ENCODE measurements at regions not wholly inside any gene's neighbourhood (a gene's known extent, or its start where the extent isn't known, plus 50 kb on each side); places are given as distances from the start of the nearest gene placed in this dataset.

GRCh38 chr9:118561051-118561450 lies 808.2 kb downstream of the BRINP1 start:
- no peaks in the 10 kb centered on the region for H3K27me3 ChIP-seq (ENCODE audit: control insufficient read depth, insufficient read depth, low read length, poor library complexity, severe bottlenecking)
- H3K4me1 ChIP-seq (ENCODE audit: control insufficient read depth, insufficient read depth, low read length): peaks cover 3% of the 10 kb centered on the region
- Mint-ChIP-seq H3K4me3 (no peak overlapping the region), H3K27me3 (ENCODE audit: insufficient read depth) (no peaks in the 10 kb centered on the region), H3K4me1 (peaks cover 2% of the 10 kb centered on the region), H3K27ac (no peak overlapping the region), H3K36me3 (ENCODE audit: low read depth) (no peaks in the 10 kb centered on the region), H3K9me3 (peaks cover 1% of the 10 kb centered on the region)
- WGBS, 2 experiments (ENCODE audit: insufficient coverage in 1 of 2, insufficient read length in 1 of 2): 88 to 93% methylated on average over 2 of the region's 3 CpGs
- H3K4me3 ChIP-seq (ENCODE audit: low read length): no peak overlapping the region
- TF ChIP-seq CTCF (conservative IDR thresholded peaks at IDR 0.05): no peak
- DNase-seq: no peak
- no peaks in the 10 kb centered on the region for H3K36me3 ChIP-seq (ENCODE audit: control insufficient read depth, insufficient read depth, low read length)
- no peak overlapping the region for H3K9ac ChIP-seq (ENCODE audit: extremely low read depth, low read length, poor library complexity, severe bottlenecking)
- no peak overlapping the region for H3K27ac ChIP-seq (ENCODE audit: low read depth, low read length)
- no peaks in the 10 kb centered on the region for H3K9me3 ChIP-seq (ENCODE audit: control insufficient read depth, low read length)

- no peaks in the 10 kb centered on the region for H3K36me3 Mint-ChIP-seq (ENCODE audit: low read depth)
- no peak overlapping the region for H3K4me3 ChIP-seq (ENCODE audit: low read length)
- H3K27ac Mint-ChIP-seq: no peak overlapping the region
- no peak overlapping the region for H3K4me3 Mint-ChIP-seq
- H3K4me1 ChIP-seq (ENCODE audit: control insufficient read depth, insufficient read depth, low read length): peaks cover 3% of the 10 kb centered on the region
- H3K36me3 ChIP-seq (ENCODE audit: control insufficient read depth, insufficient read depth, low read length): no peaks in the 10 kb centered on the region
- no peak overlapping the region for H3K27ac ChIP-seq (ENCODE audit: low read depth, low read length)
- H3K9me3 Mint-ChIP-seq: no peaks in the 10 kb centered on the region
- H3K9ac ChIP-seq (ENCODE audit: extremely low read depth, low read length, poor library complexity, severe bottlenecking): no peak overlapping the region
- H3K4me1 Mint-ChIP-seq: peaks cover 2% of the 10 kb centered on the region
- H3K9me3 ChIP-seq (ENCODE audit: control insufficient read depth, low read length): no peaks in the 10 kb centered on the region
- no peaks in the 10 kb centered on the region for H3K27me3 Mint-ChIP-seq (ENCODE audit: insufficient read depth)
- TF ChIP-seq CTCF (conservative IDR thresholded peaks at IDR 0.05): no peak
- WGBS, 2 experiments (ENCODE audit: insufficient coverage in 1 of 2, insufficient read length in 1 of 2): 89 to 100% methylated on average over 2 of the region's 2 CpGs
- H3K27me3 ChIP-seq (ENCODE audit: control insufficient read depth, insufficient read depth, low read length, poor library complexity, severe bottlenecking): no peaks in the 10 kb centered on the region
- DNase-seq: no peak
Observed at GRCh38 chr9:118563677-118564076, 805.6 kb downstream of the BRINP1 start.

GRCh38 chr9:118567861-118568260 lies 801.4 kb downstream of the BRINP1 start:
- H3K4me1 Mint-ChIP-seq: peaks cover 5% of the 10 kb centered on the region

More at GRCh38 chr9:118567861-118568260, 801.4 kb downstream of the BRINP1 start:
- H3K27ac Mint-ChIP-seq: no peak overlapping the region
- H3K4me3 Mint-ChIP-seq: no peak overlapping the region
- no peaks in the 10 kb centered on the region for H3K9me3 Mint-ChIP-seq
- H3K36me3 Mint-ChIP-seq (ENCODE audit: low read depth): no peaks in the 10 kb centered on the region
- WGBS, 2 experiments (ENCODE audit: insufficient coverage in 1 of 2, insufficient read length in 1 of 2): 89% methylated on average over 2 of the region's 2 CpGs; no CpG with 5 or more reads in 1 of the 2 experiments
- Histone ChIP-seq H3K9ac (ENCODE audit: extremely low read depth, low read length, poor library complexity, severe bottlenecking) (no peak overlapping the region), H3K4me3 (ENCODE audit: low read length) (no peak overlapping the region), H3K9me3 (ENCODE audit: control insufficient read depth, low read length) (no peaks in the 10 kb centered on the region), H3K27ac (ENCODE audit: low read depth, low read length) (no peak overlapping the region), H3K36me3 (ENCODE audit: control insufficient read depth, insufficient read depth, low read length) (no peaks in the 10 kb centered on the region), H3K4me1 (ENCODE audit: control insufficient read depth, insufficient read depth, low read length) (no peaks in the 10 kb centered on the region), H3K27me3 (ENCODE audit: control insufficient read depth, insufficient read depth, low read length, poor library complexity, severe bottlenecking) (no peaks in the 10 kb centered on the region)
- H3K27me3 Mint-ChIP-seq (ENCODE audit: insufficient read depth): no peaks in the 10 kb centered on the region
- no peak for DNase-seq
- no peak for TF ChIP-seq CTCF (conservative IDR thresholded peaks at IDR 0.05)

All from endodermal cell (in vitro differentiated cells).